Astrocyte of the cerebellum (primary cell): ENCODE measurements at regions not wholly inside any gene's neighbourhood (a gene's known extent, or its start where the extent isn't known, plus 50 kb on each side); places are given as distances from the start of the nearest gene placed in this dataset.

Experiments
- DNase-seq: peaks from one replicate; pipeline ENCODE4 v3.0.0-alpha.2; 2011; ENCODE audit warnings: low read depth
- H3K4me3 ChIP-seq: 2 replicates; pipeline ENCODE4 v1.5.1; 2011; ENCODE audit warnings: mild to moderate bottlenecking, low read depth, low read length, moderate library complexity
- CTCF ChIP-seq: IDR thresholded peaks from 2 replicates; pipeline ENCODE4 v1.5.1; 2012; ENCODE audit warnings: low read length, low read depth, moderate library complexity, mild to moderate bottlenecking; ENCODE audit errors: missing control alignments
- in situ Hi-C: cut with HindIII; loops from 2 replicates; pipeline ENCODE4 v1.10.0; 2017; ENCODE audit warnings: low sequenced_read_pairs

- DNase-seq = no peak
- no peak overlapping the region for H3K4me3 ChIP-seq
- TF ChIP-seq CTCF = no peak
- in situ Hi-C loops = no loop called here
Observed at GRCh38 chr13:48888613-48889012, 87.1 kb upstream of the FNDC3A start.

- H3K4me3 ChIP-seq = no peak overlapping the region
- TF ChIP-seq CTCF = no peak
Observed at GRCh38 chr13:48890391-48890790, 85.3 kb upstream of the FNDC3A start.

GRCh38 chr13:48891586-48891985, 84.1 kb upstream of the FNDC3A start:
- DNase-seq = no peak
- no peak overlapping the region for H3K4me3 ChIP-seq
- in situ Hi-C loops = loop anchor here (5.0 kb wide), 1 partner anchor 81 kb away; no protein-coding TSS in a partner anchor

More at GRCh38 chr13:48890391-48890790, 85.3 kb upstream of the FNDC3A start:
- in situ Hi-C loops = loop anchor here (5.0 kb wide), 1 partner anchor 82 kb away; no protein-coding TSS in a partner anchor
- DNase-seq = no peak

GRCh38 chr13:48892053-48892687, 83.5 kb upstream of the FNDC3A start:
- peak; percentile 60 for DNase-seq
- TF ChIP-seq CTCF = no peak
- H3K4me3 ChIP-seq = no peak overlapping the region
- in situ Hi-C loops = loop anchor here (5.0 kb wide), 1 partner anchor 80 kb away; no protein-coding TSS in a partner anchor

More at GRCh38 chr13:48891586-48891985, 84.1 kb upstream of the FNDC3A start:
- TF ChIP-seq CTCF = no peak

- DNase-seq = no peak
- in situ Hi-C loops = loop anchor here (5.0 kb wide), 1 partner anchor 80 kb away; no protein-coding TSS in a partner anchor
- TF ChIP-seq CTCF = no peak
- H3K4me3 ChIP-seq = no peak overlapping the region
Observed at GRCh38 chr13:48892688-48893075, 83.0 kb upstream of the FNDC3A start.

- no peak for DNase-seq
- in situ Hi-C loops = no loop called here
Observed at GRCh38 chr13:48896312-48896711, 79.4 kb upstream of the FNDC3A start.

More at GRCh38 chr13:48896312-48896711, 79.4 kb upstream of the FNDC3A start:
- no peak for TF ChIP-seq CTCF
- H3K4me3 ChIP-seq = no peak overlapping the region
